ENCODE measurements at regions not wholly inside any gene's neighbourhood (a gene's known extent, or its start where the extent isn't known, plus 50 kb on each side); places are given as distances from the start of the nearest gene placed in this dataset.

GRCh38 chr11:90274362-90274761 is 51.5 kb upstream of the CHORDC1 start:
- ATAC-seq (no peak), DNase-seq (no peak)
- H3K9me3 Mint-ChIP-seq = no peaks in the 10 kb centered on the region
- no peak overlapping the region for H3K4me3 Mint-ChIP-seq
- H3K36me3 Mint-ChIP-seq (ENCODE audit: insufficient read depth) = no peaks in the 10 kb centered on the region
- H3K27me3 Mint-ChIP-seq (ENCODE audit: low read depth) = no peaks in the 10 kb centered on the region
- H3K4me1 Mint-ChIP-seq (ENCODE audit: low read depth) = no peaks in the 10 kb centered on the region

All from activated T-cell treated with anti-CD3 and anti-CD28 coated beads, Interleukin-2, amount 50 U/mL, for 4 hours (primary cell).